GM21825 (cell line): ENCODE measurements at regions not wholly inside any gene's neighbourhood (a gene's known extent, or its start where the extent isn't known, plus 50 kb on each side); places are given as distances from the start of the nearest gene placed in this dataset.
"Not testable (repeated sequence)": the region's sequence is repeated elsewhere in the genome, so short reads cannot be mapped to it uniquely, and the experiment has no call there.

Experiments
- ATAC-seq: cut with Tn5 transposase; IDR thresholded peaks from one replicate; pipeline ENCODE4 v1.9.1; 2021; ENCODE audit warnings: mild to moderate bottlenecking, moderate library complexity; ENCODE audit not compliant: unreplicated experiment

DNA sequence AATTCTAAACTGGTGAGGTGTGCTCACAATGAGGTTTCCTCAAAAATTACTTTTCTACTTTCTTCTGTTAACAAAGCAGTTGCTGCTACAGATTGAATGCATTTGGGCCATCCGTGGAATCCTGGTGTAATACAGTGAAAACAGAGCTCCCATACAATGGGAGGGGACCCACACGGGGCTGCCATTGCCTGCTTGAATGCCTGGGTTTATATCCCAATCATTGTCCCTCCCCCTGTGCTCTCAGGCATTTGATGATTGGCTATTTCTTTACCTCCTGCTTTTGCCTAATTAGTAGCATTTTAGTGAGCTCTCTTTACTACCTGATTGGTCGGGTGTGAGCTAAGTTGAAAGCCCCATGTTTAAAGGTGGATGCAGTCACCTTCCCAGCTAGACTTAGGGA, 52.9 kb upstream of the CSF1 start:
- ATAC-seq = not testable (repeated sequence)

DNA sequence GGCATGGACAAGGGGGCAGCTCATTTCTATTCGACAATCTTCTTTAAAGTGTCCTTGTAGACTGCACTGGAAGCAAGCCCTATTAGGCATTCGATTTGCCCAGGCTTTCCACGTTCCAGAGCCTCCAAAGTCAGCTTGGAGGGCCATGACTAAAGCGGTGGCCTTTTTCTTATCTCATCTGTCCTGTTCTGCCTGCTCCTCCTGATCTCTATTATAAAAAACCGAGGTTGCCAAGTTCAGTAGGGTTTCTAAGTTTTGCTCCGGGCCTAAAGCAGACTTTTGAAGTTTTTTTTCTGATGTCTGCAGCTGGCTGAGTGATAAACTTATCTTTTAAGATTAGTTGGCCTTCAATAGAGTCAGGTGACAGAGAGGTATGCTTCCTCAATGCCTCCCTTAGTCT, 54.7 kb upstream of the CSF1 start:
- ATAC-seq = not testable (repeated sequence)

DNA sequence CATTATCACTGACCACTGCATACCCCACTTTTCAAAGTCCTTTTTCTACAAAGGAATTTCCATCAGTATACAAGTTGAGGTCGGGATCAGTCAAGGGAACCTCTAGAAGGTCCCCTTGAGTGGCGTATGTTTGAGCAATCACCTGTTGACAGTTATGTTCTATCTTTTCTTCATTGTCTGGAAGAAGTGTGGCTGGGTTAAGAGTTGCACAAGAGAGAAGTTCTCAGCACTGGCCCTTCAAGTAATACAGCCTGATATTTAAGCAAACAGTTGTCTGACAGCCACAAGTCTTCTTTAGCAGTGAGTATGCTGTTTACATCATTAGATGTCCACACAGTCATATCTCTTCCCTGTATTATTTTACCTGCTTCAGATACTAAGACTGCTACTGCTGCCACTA, 56.7 kb upstream of the CSF1 start:
- not testable (repeated sequence) for ATAC-seq

DNA sequence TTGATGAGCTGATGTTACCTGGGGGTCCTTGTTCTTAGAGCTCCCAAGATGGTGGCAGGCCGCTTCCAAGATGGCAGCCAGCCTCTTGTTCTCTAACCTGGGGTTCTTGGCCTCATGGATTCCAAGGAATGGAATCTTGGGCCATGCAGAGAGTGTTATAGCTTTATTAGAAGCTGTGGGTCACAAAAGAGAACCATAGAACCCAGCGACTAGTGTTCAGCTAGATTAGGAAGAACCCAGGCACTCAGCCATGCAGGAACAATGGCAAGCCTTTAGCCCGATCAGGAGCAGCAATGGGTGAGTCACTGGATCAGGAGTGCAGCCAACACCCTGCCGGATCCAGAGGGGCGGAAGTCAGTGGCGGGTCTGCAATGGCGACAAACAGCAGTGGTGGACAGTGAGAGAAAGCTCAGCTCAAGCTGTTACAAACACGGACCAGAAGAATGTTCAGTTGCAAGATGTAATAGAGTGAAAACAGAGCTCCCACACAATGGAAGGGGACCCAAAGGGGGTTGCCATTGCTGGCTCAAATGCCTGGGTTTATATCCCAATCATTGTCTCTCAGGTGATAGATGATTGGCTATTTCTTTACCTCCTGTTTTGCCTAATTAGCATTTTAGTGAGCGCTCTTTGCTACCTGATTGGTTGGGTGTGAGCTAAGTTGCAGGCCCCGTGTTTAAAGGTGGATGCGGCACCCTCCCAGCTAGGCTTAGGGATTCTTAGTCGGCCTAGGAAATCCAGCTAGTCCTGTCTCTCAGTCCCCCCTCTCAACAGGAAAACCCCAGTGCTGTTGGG, 58.2 kb upstream of the CSF1 start:
- not testable (repeated sequence) for ATAC-seq

DNA sequence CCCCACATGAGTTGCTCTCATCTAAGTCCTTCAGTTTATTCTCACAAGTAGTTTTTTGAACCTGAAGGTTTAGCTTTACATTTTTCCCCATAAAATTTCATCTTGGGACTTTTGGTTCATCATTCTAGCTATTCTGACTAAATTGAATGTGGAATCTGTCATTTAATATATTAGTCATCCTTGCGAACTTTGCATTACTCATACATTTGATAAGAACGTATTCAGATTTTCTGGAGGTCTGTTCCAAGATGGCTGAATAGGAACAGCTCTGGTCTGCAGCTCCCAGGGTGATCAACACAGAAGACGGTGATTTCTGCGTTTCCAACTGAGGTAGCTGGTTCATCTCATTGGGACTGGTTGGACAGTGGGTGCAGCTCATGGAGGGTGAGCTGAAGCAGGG, 59.8 kb upstream of the CSF1 start:
- ATAC-seq = no peak

DNA sequence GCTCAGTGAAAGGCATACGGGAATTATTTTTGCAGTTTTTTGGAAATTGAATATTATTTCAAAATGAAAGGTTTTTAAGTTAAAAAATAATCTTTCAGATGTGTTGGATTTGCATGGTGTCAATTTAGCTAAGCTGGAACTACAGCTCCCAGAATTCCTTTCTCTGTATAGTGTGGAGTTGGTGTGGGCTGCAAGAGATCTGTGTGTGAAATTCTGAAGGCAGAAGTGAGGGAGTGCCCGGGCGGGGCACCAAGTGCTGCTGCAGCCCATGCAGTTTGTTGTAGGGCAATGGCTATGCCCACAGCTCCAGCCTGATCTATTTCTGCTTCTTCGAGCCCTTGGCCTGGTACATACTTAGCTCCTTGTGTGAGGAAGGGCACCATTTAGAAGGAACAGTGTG, 60.5 kb upstream of the CSF1 start:
- no peak for ATAC-seq

DNA sequence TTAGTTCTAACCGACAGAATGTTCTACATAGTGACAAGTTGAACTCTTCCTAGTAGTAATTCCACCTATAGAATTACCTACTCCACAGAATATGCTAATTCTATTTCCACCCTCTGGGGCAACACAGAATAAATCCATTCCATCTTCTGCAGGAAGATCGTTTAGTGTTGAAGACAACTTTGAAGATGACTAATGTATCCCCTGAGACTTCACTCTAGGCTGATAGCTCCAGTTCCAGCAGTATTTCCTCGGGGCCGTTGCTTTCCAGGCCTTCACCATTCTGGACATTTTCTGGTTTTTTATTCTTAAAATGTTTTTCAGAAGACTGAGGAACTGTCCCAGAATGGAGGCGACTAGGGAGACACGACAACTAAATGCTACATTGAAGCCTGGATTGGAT, 61.0 kb upstream of the CSF1 start:
- ATAC-seq = no peak

DNA sequence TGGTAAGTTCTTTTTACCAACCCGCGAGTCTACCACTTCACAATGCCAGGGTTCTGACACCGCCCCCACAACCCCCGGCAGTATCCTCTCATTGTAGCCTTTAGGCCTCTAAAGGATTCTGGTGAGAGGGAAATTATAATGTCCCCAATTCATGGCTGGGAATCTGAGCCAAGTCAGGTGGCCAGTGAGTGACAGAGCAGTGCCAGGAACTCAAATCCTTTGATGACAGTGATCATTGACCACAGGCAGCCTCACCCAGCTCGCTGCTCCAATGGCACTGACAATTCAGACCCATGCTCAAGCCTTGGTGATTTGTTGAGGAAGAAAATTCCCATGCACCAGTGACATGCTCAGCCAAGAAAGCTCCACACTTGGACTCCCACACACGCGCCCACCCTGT, 63.4 kb upstream of the CSF1 start:
- no peak for ATAC-seq

DNA sequence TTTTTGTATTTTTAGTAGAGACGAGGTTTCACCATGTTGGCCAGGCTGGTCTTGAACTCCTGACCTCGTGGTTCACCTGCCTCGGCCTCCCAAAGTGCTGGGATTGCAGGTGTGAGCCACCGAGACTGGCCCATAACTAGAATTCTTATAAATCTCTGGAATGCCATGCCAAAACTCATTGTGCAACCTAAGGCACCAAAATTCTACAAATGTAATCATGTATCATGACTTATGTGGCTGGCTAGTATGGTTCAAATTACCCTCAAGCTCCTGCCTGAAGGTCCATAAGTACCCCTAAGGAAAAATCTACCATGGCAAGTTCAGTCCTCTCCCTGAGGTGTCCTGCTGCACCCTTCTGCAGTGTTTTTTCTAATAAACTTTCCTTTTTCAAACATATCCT, 63.8 kb upstream of the CSF1 start:
- ATAC-seq = no peak

DNA sequence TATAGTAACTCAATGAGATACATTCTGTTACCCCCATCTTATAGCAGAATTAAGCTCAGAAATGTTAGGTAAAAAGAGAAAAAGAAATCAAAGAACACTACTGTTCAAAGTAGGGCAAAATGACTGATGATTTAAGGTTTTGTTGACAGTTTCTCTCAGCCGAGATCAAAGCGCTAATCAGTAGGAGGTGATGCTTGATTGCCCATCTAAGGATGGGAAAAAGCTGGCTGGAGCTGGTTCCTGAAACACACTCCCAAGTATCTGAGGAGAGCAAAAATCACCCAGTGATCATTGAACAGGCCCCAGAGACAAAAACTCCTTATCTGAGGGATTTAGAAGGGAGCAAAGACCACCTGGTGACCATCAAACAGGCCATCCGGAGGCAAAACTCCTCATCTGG, 64.5 kb upstream of the CSF1 start:
- no peak for ATAC-seq

DNA sequence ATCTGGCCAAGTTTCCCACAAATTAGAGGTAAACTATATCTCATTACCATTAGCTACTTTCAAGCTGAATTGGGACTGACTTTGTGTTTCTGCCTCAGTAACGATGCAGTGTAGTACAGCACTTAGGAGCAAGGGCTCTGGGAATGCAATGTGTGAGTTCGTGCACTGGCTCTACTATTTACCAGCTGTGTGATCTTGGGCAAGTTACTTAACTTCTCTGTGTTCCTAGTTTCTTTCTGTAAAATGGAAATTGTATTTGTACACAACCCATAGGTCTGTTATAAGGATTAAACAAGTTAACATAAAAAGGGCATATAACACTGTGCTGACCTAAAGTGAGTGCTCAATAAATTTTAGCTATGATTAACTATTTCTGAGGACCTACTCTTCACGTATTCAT, 65.0 kb upstream of the CSF1 start:
- ATAC-seq = no peak

DNA sequence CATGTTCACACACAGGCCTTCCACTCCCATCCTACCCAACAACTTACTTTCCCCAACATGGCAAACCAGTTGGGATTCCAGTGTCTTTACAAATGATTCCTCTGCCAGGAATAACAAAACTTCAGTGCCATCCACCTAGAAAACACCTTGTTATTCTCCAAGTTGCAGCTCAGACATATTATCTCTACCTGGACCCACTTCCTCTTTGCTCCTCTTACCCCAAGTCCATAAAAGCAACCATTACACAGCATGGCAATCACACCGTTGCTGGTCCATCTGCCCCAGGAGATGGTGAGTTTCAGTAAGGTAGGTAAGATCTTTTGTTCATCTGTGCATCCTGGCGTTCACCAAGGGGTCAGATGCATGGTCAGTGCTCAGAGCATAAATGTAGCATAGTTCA, 66.0 kb upstream of the CSF1 start:
- no peak for ATAC-seq

DNA sequence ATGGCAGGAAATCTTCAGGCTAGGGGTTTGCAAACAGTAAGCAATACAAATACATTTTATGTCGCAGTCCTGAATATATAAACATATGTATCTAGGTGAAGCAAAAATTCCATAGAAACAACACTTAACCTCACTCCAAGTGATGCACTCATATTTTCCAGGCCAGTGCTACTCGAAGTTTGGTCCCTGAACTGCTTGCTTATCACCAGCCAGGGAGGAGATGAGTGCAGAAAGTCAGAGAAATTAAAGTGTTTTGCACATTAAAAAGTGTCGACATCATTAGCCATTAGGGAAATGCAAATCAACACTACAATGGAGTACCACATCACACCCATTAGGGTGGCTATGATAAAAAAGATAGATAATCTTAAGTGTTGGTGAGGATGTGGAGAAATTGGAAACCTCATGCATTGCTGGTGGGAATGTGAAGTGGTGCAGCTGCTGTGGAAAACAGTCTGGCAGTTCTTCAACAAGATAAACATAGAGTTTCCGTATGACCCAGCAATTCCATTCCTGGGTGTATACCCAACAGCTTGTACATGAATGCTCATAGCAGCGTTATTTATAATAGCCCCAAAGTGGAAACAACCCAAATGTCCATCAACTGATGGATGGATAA, 70.5 kb upstream of the CSF1 start:
- no peak for ATAC-seq

DNA sequence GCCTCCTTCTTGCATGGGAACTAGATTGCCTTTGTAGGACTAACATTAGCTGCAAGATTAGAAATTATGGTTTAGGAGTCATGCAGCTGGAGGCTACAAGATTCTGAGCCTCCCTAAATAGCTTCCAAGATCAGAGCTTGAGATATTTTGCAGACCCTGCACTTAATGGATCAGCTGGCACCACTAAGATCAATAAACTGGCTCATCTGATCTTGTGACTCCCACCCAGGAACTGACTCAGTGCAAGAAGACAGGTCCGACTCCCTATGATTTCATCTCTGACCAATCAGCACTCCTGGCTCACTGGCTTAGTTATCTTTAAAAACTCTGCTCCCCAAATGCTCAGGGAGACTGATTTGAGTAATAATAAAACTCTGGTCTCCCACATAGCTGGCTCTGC, 71.4 kb upstream of the CSF1 start:
- ATAC-seq = not testable (repeated sequence)

DNA sequence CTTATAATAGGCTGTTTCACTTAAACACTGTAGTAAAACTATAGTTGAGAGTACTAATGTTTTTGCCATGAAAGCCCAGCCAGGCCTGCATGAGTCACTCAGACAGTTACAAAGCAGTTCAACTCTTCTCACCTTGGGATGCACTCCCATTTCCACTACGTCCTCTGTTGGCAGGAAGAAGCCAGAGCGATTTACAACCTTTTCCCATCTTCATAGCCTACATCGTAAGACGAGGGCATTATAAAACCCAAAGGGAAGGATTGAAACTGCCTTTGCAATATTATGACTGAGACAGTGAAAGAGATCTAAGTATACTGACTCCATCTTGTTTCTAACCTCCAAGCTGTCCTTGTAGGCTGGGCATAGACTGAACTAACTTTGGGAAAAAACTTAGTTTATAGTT, 71.8 kb upstream of the CSF1 start:
- ATAC-seq = no peak

DNA sequence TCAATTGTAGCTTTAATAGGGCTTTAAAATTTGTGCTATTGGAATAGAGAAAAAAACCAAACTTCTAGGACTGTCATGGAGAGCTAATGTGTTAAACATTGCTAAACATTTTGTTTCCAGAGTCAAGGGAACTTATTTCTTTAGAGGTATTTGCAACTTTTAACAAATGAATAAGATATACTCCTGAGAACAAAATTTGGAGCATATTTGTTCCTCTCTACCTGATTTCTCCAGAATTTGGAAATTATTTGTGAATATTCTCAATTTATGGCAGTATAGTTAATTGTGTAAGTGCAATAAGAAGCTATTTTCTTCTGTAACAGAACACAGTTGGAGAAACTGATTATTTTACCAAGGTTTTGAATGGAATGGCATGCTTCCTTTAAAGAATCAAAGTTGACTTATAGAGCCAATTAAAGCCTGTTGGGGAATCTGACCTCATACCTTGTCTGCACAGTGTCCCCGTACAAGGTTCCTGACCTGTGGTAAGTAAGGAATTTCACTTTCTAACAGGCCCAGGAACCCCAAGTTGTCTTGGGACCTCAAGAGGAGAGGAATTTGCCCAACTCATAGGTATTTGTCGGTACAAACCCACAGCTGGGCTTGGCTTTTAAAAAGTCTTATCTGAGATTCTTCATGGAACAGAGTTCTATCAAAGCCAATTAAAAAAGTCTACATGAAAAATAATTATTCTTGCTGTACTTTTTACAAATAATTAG, 72.6 kb upstream of the CSF1 start:
- no peak for ATAC-seq

DNA sequence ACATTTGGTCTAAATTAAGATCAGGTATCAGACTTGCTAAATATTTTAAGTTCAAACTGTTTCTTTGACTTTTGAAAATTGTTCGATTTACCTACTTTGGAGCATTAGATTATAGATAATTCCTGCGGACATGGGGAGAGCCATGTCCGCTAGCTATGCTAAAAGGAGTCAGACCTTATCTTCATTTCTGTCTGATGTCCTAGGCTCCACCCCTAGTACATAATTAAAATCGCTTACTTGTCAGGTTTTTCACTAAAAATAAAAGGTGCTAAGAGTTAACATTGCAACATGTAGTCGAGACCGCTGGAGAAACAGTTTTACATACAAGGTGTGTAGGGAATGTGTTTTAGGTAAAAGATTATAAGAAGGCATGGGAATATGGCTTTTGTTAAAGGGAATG, 71.9 kb upstream of the EPS8L3 start:
- ATAC-seq = not testable (repeated sequence)

DNA sequence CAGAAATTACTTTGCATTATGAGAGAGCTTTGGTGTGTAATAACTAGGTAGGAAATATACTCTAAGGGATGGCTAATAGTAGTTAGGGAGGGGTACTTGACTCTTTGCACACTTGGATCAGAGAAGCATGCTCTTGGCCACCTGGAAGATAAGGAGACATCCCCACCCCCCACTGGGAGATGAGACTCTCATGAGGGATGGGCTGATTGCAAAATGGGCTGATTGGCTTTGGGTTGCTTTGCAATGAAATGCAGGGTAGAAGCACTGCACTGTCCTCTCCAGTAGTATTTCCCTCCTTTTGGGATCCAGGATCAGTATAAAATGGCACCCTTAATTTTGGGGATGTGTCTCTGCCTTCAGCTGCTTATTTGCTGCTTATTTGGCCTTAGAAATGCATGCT, 71.2 kb upstream of the EPS8L3 start:
- no peak for ATAC-seq

DNA sequence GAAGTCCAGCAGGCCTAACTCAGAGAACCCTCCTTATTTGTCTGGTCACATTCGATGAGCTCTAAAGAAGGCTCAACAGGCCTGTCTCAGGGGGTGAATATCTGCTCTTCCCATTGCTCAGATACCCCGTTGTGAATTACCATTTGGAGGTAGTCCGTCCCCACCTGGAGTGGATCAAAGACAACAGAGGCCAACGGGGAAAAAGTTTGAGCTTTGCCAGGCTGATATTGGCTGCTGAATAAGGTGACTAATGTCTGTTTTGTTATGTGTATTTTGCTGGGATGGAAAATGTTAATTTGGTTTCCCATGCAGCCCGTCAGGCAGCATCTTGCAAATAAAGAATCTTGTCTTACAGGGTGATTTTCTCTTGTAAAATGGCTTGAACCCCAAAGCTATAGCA, 69.2 kb upstream of the EPS8L3 start:
- no peak for ATAC-seq

DNA sequence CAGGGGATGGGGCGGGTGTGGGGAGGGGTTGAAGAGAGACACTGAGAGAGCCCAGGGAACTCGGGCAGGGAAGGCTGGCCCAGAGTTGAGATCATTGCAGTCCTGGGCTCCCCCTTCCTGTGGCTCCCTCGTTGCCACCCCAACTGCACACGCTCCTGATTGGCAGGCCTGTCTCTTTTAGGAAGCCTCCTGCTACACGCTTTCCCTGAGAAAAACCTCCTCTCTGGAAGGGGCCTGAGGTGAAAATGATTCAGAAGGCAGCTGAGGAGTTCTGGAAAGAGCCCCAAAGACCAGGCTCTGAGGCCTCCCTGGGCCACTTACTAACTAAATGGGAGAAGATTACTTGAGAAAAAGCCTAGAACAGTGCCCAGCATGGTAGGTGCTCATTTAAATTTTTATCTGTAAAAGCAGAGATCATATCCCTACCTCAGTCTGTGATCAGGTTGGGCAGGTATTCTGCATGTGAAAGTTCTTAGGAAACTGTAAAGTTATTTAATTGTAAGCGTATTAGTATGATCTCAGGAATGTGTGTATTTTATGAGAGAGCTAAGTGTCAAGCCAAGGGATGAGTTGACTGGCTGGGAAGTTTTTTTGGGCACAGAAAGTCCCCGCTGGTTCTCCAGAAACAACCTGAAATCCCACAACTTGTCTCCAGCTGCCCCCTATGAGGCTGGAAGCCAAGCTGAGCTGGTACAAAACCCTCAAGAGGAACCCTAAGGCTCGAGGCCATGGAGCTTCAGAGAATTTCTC, 65.2 kb upstream of the EPS8L3 start:
- no peak for ATAC-seq

DNA sequence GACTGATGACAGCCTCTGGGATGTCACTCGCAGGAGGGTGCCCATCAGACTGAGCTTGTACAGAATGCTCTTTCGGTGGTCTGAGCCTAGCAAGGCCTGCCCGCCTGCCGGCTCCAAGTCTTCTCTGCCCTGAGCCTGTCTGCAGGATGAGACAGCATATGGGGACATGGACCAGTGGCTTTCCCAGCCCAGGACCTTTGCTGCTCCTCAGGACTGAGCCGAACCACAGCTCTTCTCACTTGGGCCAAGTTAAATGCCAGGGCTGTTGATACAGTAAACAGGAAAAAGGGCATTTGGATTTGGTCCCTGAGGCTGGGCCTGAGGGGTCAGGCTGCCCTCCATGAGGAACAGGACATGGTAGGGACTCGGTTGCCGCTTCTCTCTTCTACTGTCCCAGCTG, 64.3 kb upstream of the EPS8L3 start:
- no peak for ATAC-seq
